ENCODE measurements at regions not wholly inside any gene's neighbourhood (a gene's known extent, or its start where the extent isn't known, plus 50 kb on each side); places are given as distances from the start of the nearest gene placed in this dataset.

GRCh38 chr12:92627511-92627910 lies 75.3 kb upstream of the PLEKHG7 start:
- no peak for ATAC-seq
- no peak overlapping the region for H3K4me3 ChIP-seq (ENCODE audit: low read depth in 2 of 2, low read length in 2 of 2)
- no peaks in the 10 kb centered on the region for H3K4me1 ChIP-seq (ENCODE audit: control insufficient read depth, insufficient read depth, low read length)
- TF ChIP-seq SIN3A (IDR thresholded peaks at IDR 0.05; ENCODE audit: borderline replicate concordance, insufficient read depth, low read depth, low read length) (no peak), CTCF (IDR thresholded peaks at IDR 0.05) (no peak), TCF7L2 (IDR thresholded peaks at IDR 0.05; ENCODE audit: low read depth, low read length) (no peak), POLR2AphosphoS5 (IDR thresholded peaks at IDR 0.05; ENCODE audit: low read depth, low read length) (no peak)
- TF ChIP-seq, protein P1, sequence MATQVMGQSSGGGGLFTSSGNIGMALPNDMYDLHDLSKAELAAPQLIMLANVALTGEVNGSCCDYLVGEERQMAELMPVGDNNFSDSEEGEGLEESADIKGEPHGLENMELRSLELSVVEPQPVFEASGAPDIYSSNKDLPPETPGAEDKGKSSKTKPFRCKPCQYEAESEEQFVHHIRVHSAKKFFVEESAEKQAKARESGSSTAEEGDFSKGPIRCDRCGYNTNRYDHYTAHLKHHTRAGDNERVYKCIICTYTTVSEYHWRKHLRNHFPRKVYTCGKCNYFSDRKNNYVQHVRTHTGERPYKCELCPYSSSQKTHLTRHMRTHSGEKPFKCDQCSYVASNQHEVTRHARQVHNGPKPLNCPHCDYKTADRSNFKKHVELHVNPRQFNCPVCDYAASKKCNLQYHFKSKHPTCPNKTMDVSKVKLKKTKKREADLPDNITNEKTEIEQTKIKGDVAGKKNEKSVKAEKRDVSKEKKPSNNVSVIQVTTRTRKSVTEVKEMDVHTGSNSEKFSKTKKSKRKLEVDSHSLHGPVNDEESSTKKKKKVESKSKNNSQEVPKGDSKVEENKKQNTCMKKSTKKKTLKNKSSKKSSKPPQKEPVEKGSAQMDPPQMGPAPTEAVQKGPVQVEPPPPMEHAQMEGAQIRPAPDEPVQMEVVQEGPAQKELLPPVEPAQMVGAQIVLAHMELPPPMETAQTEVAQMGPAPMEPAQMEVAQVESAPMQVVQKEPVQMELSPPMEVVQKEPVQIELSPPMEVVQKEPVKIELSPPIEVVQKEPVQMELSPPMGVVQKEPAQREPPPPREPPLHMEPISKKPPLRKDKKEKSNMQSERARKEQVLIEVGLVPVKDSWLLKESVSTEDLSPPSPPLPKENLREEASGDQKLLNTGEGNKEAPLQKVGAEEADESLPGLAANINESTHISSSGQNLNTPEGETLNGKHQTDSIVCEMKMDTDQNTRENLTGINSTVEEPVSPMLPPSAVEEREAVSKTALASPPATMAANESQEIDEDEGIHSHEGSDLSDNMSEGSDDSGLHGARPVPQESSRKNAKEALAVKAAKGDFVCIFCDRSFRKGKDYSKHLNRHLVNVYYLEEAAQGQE (IDR thresholded peaks at IDR 0.05; ENCODE audit: insufficient read depth in 1 of 2, low read depth in 2 of 2, low read length in 1 of 2): no peak
- in situ Hi-C loops (cut with HindIII; ENCODE audit: low pct_unique_long_range_greater_than_20kb, low sequenced_read_pairs) (no loop called here), intact Hi-C loops (cut with micrococcal nuclease; ENCODE audit: unreplicated experiment) (no loop called here)
- no peak overlapping the region for H3K27ac ChIP-seq (ENCODE audit: low read length)
- ChIA-PET POLR2A (no interaction called here), CTCF (no interaction called here)
- no peaks in the 10 kb centered on the region for H3K27me3 ChIP-seq (ENCODE audit: control insufficient read depth, insufficient read depth, low read length)
- DNase-seq (ENCODE audit: low read depth, low spot score): no peak
- BruUV-seq (replicated peaks): no TSS peak
- no peaks in the 10 kb centered on the region for H3K9me3 ChIP-seq (ENCODE audit: control insufficient read depth, insufficient read depth, low read depth, low read length)
- H3K36me3 ChIP-seq (ENCODE audit: control insufficient read depth, insufficient read depth, low read length): no peaks in the 10 kb centered on the region

GRCh38 chr12:92625639-92626310 lies 77.0 kb upstream of the PLEKHG7 start:
- no peaks in the 10 kb centered on the region for H3K36me3 ChIP-seq (ENCODE audit: control insufficient read depth, insufficient read depth, low read length)
- no peaks in the 10 kb centered on the region for H3K4me1 ChIP-seq (ENCODE audit: control insufficient read depth, insufficient read depth, low read length)
- no peak for DNase-seq (ENCODE audit: low read depth, low spot score)
- intact Hi-C loops (cut with micrococcal nuclease; ENCODE audit: unreplicated experiment): no loop called here
- H3K27ac ChIP-seq (ENCODE audit: low read length): no peak overlapping the region
- TF ChIP-seq POLR2AphosphoS5 (IDR thresholded peaks at IDR 0.05; ENCODE audit: low read depth, low read length) (no peak), TCF7L2 (IDR thresholded peaks at IDR 0.05; ENCODE audit: low read depth, low read length) (no peak), CTCF (IDR thresholded peaks at IDR 0.05) (no peak), SIN3A (IDR thresholded peaks at IDR 0.05; ENCODE audit: borderline replicate concordance, insufficient read depth, low read depth, low read length) (no peak)
- TF ChIP-seq, protein P1 (IDR thresholded peaks at IDR 0.05; ENCODE audit: insufficient read depth in 1 of 2, low read depth in 2 of 2, low read length in 1 of 2): no peak
- no TSS peak for BruUV-seq (replicated peaks)
- ChIA-PET POLR2A (no interaction called here), CTCF (no interaction called here)
- no peaks in the 10 kb centered on the region for H3K9me3 ChIP-seq (ENCODE audit: control insufficient read depth, insufficient read depth, low read depth, low read length)
- in situ Hi-C loops (cut with HindIII; ENCODE audit: low pct_unique_long_range_greater_than_20kb, low sequenced_read_pairs): no loop called here
- H3K27me3 ChIP-seq (ENCODE audit: control insufficient read depth, insufficient read depth, low read length): no peaks in the 10 kb centered on the region
- H3K4me3 ChIP-seq (ENCODE audit: low read depth in 2 of 2, low read length in 2 of 2): no peak overlapping the region
- ATAC-seq: no peak
